ENCODE measurements at regions not wholly inside any gene's neighbourhood (a gene's known extent, or its start where the extent isn't known, plus 50 kb on each side); places are given as distances from the start of the nearest gene placed in this dataset.

DNA sequence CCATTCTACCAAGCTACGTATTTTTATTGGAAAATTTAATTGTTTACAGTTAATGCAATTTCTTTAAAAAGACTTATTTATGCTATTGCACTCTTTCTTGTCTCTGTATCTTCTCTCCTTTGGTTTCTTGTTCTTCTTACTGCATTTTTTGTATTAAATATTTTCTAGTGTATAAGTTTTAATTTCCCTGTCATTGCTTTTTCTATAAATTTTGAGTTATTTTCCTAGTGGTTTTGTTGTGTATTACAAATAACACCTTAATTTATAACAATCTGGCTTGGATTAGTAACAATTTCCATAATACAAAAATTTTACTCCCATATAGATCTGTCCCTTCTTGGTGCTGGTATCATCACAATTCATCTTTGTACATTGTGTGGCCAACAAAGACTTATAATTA, 303.5 kb upstream of the SPOCK3 start:
- Histone ChIP-seq H3K9me3 (no peaks in the 10 kb centered on the region), H3K36me3 (no peaks in the 10 kb centered on the region), H3K4me3 (no peak overlapping the region), H3K4me1 (no peaks in the 10 kb centered on the region), H3K27ac (no peak overlapping the region), H3K27me3 (no peaks in the 10 kb centered on the region)
- DNase-seq: no peak
- TF ChIP-seq, protein P1, sequence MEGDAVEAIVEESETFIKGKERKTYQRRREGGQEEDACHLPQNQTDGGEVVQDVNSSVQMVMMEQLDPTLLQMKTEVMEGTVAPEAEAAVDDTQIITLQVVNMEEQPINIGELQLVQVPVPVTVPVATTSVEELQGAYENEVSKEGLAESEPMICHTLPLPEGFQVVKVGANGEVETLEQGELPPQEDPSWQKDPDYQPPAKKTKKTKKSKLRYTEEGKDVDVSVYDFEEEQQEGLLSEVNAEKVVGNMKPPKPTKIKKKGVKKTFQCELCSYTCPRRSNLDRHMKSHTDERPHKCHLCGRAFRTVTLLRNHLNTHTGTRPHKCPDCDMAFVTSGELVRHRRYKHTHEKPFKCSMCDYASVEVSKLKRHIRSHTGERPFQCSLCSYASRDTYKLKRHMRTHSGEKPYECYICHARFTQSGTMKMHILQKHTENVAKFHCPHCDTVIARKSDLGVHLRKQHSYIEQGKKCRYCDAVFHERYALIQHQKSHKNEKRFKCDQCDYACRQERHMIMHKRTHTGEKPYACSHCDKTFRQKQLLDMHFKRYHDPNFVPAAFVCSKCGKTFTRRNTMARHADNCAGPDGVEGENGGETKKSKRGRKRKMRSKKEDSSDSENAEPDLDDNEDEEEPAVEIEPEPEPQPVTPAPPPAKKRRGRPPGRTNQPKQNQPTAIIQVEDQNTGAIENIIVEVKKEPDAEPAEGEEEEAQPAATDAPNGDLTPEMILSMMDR (IDR thresholded peaks at IDR 0.05): no peak
- no peak for TF ChIP-seq POLR2A (IDR thresholded peaks at IDR 0.05)

DNA sequence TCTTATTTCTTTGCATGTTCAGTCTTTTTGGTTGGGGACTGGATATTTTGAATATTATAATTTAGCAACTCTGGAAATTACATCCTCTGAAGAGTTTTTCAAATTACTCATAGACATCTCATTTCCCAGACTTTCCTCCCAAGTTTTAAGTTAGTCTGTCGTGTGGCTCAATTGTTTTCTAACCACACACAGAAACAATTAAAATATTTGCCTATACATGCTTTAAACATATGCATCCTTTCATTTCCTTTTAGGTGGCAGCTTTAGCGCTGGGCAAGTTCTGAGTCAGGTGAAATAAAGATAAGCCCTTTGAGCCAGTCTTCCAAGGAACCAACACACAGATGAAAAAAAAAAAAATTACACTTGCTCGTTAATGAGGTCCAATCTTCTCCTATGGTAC, 307.0 kb upstream of the SPOCK3 start:
- no peak for TF ChIP-seq POLR2A (IDR thresholded peaks at IDR 0.05)
- TF ChIP-seq, protein P1 (IDR thresholded peaks at IDR 0.05): no peak
- H3K9me3 ChIP-seq: no peaks in the 10 kb centered on the region

DNA sequence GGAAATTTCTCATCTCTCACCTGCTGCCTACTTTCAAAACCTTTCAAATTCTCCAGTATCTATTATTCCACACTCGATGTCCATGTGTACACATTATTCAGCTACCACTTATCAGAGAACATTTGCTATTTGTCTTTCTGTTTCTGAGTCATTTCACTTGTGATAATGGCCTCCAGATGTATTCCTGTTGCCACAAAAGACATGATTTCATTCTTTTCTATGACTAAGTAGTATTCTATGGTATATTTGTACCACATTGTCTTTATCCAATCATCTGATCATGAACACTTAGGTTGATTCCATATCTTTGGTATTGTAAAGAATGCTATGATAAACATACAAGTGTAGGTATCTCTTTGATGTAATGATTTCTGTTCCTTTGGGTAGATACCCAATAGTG, 310.1 kb upstream of the SPOCK3 start:
- no peak for DNase-seq
- Histone ChIP-seq H3K4me3 (no peak overlapping the region), H3K9me3 (no peaks in the 10 kb centered on the region), H3K36me3 (no peaks in the 10 kb centered on the region), H3K27me3 (no peaks in the 10 kb centered on the region), H3K4me1 (no peaks in the 10 kb centered on the region), H3K27ac (no peak overlapping the region)
- TF ChIP-seq POLR2A (IDR thresholded peaks at IDR 0.05): no peak
- TF ChIP-seq, protein P1 (IDR thresholded peaks at IDR 0.05): no peak

More for the DNA sequence above, 307.0 kb upstream of the SPOCK3 start:
- Histone ChIP-seq H3K4me3 (no peak overlapping the region), H3K27me3 (no peaks in the 10 kb centered on the region), H3K27ac (no peak overlapping the region), H3K36me3 (no peaks in the 10 kb centered on the region), H3K4me1 (no peaks in the 10 kb centered on the region)
- DNase-seq: no peak

DNA sequence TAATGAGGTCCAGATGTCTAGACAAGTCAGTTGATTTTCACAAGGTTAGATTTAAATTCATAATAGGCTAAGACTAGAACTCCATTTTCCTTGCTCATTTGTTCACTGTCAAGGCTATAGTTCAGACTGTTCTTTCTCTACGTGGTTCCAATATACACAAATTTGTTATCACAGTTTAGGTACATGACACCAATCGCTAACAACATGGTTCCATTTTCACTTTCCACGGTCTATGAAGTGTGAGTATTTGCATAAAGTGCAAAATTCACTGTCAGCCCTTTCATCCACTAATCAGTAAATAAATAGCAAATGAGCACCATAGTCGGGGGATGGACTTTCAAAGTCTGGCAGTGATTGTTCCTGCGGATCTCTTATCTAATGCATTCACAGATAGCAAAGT, 315.7 kb upstream of the SPOCK3 start:
- no peak overlapping the region for H3K4me3 ChIP-seq
- no peaks in the 10 kb centered on the region for H3K4me1 ChIP-seq
- H3K27ac ChIP-seq: no peak overlapping the region
- no peaks in the 10 kb centered on the region for H3K36me3 ChIP-seq
- H3K27me3 ChIP-seq: no peaks in the 10 kb centered on the region
- no peak for TF ChIP-seq POLR2A (IDR thresholded peaks at IDR 0.05)
- TF ChIP-seq, protein P1 (IDR thresholded peaks at IDR 0.05): no peak
- no peak for DNase-seq
- H3K9me3 ChIP-seq: no peaks in the 10 kb centered on the region

DNA sequence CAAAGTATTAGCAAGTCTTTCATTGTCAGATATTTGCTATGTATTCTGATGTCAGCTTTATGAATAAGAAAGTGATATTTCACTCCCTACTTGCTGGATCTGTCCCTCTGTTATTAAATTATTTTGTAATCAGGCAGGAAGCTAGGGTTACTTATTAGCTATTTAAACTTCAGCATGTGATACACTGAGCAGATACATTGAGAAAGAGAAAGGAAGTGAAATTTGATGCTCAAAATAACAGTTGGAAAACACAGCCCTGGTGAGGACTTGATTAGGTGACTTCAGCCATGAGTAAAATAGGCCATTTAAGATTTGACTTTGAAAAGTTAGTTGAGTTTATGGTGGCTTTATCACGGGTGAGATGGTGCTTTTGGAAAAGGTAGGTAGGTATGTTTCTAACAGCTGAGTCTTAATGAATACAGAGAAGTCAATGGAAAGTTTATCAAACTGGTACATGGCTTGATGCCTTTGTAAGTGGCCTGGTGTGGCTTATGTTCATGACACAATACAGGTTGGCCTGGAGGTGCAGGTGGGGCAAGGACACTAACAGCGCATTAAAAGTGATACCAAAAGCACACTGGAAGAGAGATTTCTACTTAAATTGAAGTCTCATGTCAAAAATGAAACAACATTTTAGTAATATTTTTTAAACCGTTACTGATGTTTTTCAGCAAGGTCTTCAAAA, 321.2 kb upstream of the SPOCK3 start:
- Histone ChIP-seq H3K27me3 (no peaks in the 10 kb centered on the region), H3K27ac (no peak overlapping the region), H3K4me3 (no peak overlapping the region), H3K36me3 (no peaks in the 10 kb centered on the region), H3K4me1 (no peaks in the 10 kb centered on the region), H3K9me3 (no peaks in the 10 kb centered on the region)
- TF ChIP-seq POLR2A (IDR thresholded peaks at IDR 0.05): no peak
- TF ChIP-seq, protein P1 (IDR thresholded peaks at IDR 0.05): no peak
- no peak for DNase-seq

DNA sequence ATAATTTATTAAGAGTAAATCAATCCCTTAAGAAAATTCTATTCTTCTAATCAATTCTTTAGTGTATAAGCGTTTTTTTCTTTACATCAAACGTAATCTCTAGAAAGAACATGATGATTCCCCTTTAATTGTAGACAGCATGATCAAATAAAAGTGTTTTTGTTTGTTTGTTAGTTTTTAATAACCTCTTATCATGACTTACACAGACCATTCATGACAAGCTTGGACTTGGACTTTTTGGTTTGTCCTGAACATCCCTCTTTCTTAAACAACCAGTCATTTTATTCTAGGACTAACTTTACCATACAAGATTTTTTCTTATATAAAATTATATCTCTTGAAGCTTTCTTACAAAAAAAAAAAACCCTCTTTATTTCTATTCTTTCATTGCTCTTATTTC, 344.6 kb upstream of the SPOCK3 start:
- H3K36me3 ChIP-seq: no peaks in the 10 kb centered on the region
- TF ChIP-seq, protein P1 (IDR thresholded peaks at IDR 0.05): no peak
- TF ChIP-seq POLR2A (IDR thresholded peaks at IDR 0.05): no peak

More for the DNA sequence above, 344.6 kb upstream of the SPOCK3 start:
- no peak for DNase-seq
- no peaks in the 10 kb centered on the region for H3K4me1 ChIP-seq
- no peak overlapping the region for H3K27ac ChIP-seq
- H3K9me3 ChIP-seq: peaks cover 0 to 4% (median 0%) of the 10 kb centered on the region in 4 donors
- no peak overlapping the region for H3K4me3 ChIP-seq
- no peaks in the 10 kb centered on the region for H3K27me3 ChIP-seq

All from Peyer's patch (tissue), 4 donors.